ENCODE measurements at regions not wholly inside any gene's neighbourhood (a gene's known extent, or its start where the extent isn't known, plus 50 kb on each side); places are given as distances from the start of the nearest gene placed in this dataset.

- no peak for TF ChIP-seq CTCF (IDR thresholded peaks at IDR 0.05; ENCODE audit: insufficient read depth, low read length, missing control alignments)
- H3K4me3 ChIP-seq (ENCODE audit: low read depth, low read length) = no peak overlapping the region
- DNase-seq (ENCODE audit: low read depth, low spot score) = no peak
- ChIA-PET CTCF (interaction anchor here (0.9 to 9.0 kb wide), 3 partner anchors 9 to 263 kb away, joined by 3 to 151 read pairs (median 3); no protein-coding TSS in a partner anchor), POLR2A (no interaction called here)
Measured at GRCh38 chr2:196341277-196341841, 170.0 kb upstream of the STK17B start.

GRCh38 chr2:196344397-196344796 is 173.0 kb upstream of the STK17B start:
- TF ChIP-seq CTCF (IDR thresholded peaks at IDR 0.05; ENCODE audit: insufficient read depth, low read length, missing control alignments) = no peak
- ChIA-PET CTCF (interaction anchor here (0.8 to 3.6 kb wide), 3 partner anchors 77 to 412 kb away, joined by 3 to 22 read pairs (median 3); no protein-coding TSS in a partner anchor), POLR2A (no interaction called here)
- H3K4me3 ChIP-seq (ENCODE audit: low read depth, low read length) = no peak overlapping the region
- DNase-seq (ENCODE audit: low read depth, low spot score) = no peak

- H3K4me3 ChIP-seq (ENCODE audit: low read depth, low read length) = no peak overlapping the region
- CTCF ChIA-PET = interaction anchor here (1.8 kb wide), 1 partner anchor 9 kb away, joined by 3 read pairs; no protein-coding TSS in a partner anchor
- TF ChIP-seq CTCF (IDR thresholded peaks at IDR 0.05; ENCODE audit: insufficient read depth, low read length, missing control alignments) = no peak
- DNase-seq (ENCODE audit: low read depth, low spot score) = no peak
- POLR2A ChIA-PET = no interaction called here
Measured at GRCh38 chr2:196353717-196354116, 182.3 kb upstream of the STK17B start.

GRCh38 chr2:196354186-196354585 is 182.8 kb upstream of the STK17B start:
- no peak overlapping the region for H3K4me3 ChIP-seq (ENCODE audit: low read depth, low read length)
- ChIA-PET POLR2A (no interaction called here), CTCF (interaction anchor here (1.8 kb wide), 1 partner anchor 9 kb away, joined by 3 read pairs; no protein-coding TSS in a partner anchor)
- TF ChIP-seq CTCF (IDR thresholded peaks at IDR 0.05; ENCODE audit: insufficient read depth, low read length, missing control alignments) = no peak
- no peak for DNase-seq (ENCODE audit: low read depth, low spot score)

- no peak for DNase-seq (ENCODE audit: low read depth, low spot score)
- CTCF ChIA-PET = interaction anchor here (0.6 to 1.1 kb wide), 2 partner anchors 15 to 23 kb away, joined by 3 read pairs; no protein-coding TSS in a partner anchor
- no peak for TF ChIP-seq CTCF (IDR thresholded peaks at IDR 0.05; ENCODE audit: insufficient read depth, low read length, missing control alignments)
- no peak overlapping the region for H3K4me3 ChIP-seq (ENCODE audit: low read depth, low read length)
- POLR2A ChIA-PET = no interaction called here
Measured at GRCh38 chr2:196356332-196356731, 185.0 kb upstream of the STK17B start.

GRCh38 chr2:196360650-196361049 is 189.3 kb upstream of the STK17B start:
- no peak for TF ChIP-seq CTCF (IDR thresholded peaks at IDR 0.05; ENCODE audit: insufficient read depth, low read length, missing control alignments)
- no peak overlapping the region for H3K4me3 ChIP-seq (ENCODE audit: low read depth, low read length)
- CTCF ChIA-PET = interaction anchor here (1.7 kb wide), 1 partner anchor 391 kb away, joined by 4 read pairs; no protein-coding TSS in a partner anchor
- POLR2A ChIA-PET = no interaction called here
- DNase-seq (ENCODE audit: low read depth, low spot score) = no peak

Data from AG04449 (cell line).